H1 (cell line): ENCODE measurements at regions not wholly inside any gene's neighbourhood (a gene's known extent, or its start where the extent isn't known, plus 50 kb on each side); places are given as distances from the start of the nearest gene placed in this dataset.
A peak's percentile ranks its signal among the peaks of the same experiment; 100 is the strongest.

Experiments
- CTCF ChIA-PET: fragments of 300-600 bp; sonication (Branson Sonifier 250); formaldehyde crosslinking; loops from one replicate; lab custom pipeline; 2021; ENCODE audit not compliant: partially characterized antibody; lab: Charles Lee
- POLR2A ChIA-PET: fragments of 300-600 bp; sonication (Branson Sonifier 250); formaldehyde crosslinking; loops from one replicate; lab custom pipeline; 2021; ENCODE audit warnings: inconsistent platforms; ENCODE audit not compliant: partially characterized antibody; lab: Charles Lee
- DNase-seq, 2 experiments: peaks; one replicate each; pipeline versions ENCODE4 v3.0.0 to v3.0.0-alpha.2; 2010 to 2022; ENCODE audit warnings: low spot score in 2 of 2, low read depth in 1 of 2, mixed read lengths in 1 of 2
- FAIRE-seq: peaks from 2 replicates; lab custom pipeline; 2011; peaks lifted over from hg19 to GRCh38; lab: Jason Lieb, UNC
- H2AFZ ChIP-seq: 2 replicates; pipeline ENCODE4 v1.8.1; 2012; ENCODE audit warnings: low read length, inconsistent platforms
- H2AK5ac ChIP-seq: 2 replicates; pipeline ENCODE4 v1.6.1; 2013; ENCODE audit warnings: low read depth, low read length
- H2BK120ac ChIP-seq: replicated peaks from 2 replicates; pipeline ENCODE3; 2013; ENCODE audit warnings: low read depth, low read length, inconsistent platforms
- H2BK12ac ChIP-seq: 2 replicates; pipeline ENCODE4 v1.6.1; 2013; ENCODE audit warnings: low read depth, low read length
- H2BK15ac ChIP-seq: 2 replicates; pipeline ENCODE4 v1.6.1; 2013; ENCODE audit warnings: low read length
- H2BK20ac ChIP-seq: 2 replicates; pipeline ENCODE4 v1.6.1; 2013; ENCODE audit warnings: low read length
- H2BK5ac ChIP-seq: 2 replicates; pipeline ENCODE4 v1.6.1; 2013; ENCODE audit warnings: low read depth, low read length
- H3K14ac ChIP-seq: 2 replicates; pipeline ENCODE4 v1.6.1; 2013; ENCODE audit warnings: inconsistent platforms; ENCODE audit not compliant: insufficient read length
- H3K18ac ChIP-seq: 2 replicates; pipeline ENCODE4 v1.6.1; 2013; ENCODE audit warnings: low read length; ENCODE audit errors: extremely low read depth
- H3K23ac ChIP-seq: 2 replicates; pipeline ENCODE4 v1.6.1; 2013; ENCODE audit warnings: inconsistent platforms; ENCODE audit not compliant: insufficient read length
- H3K23me2 ChIP-seq: 2 replicates; pipeline ENCODE4 v1.6.1; 2013; ENCODE audit warnings: low read depth, low read length
- H3K27ac ChIP-seq: 2 replicates; pipeline ENCODE4 v1.6.1; 2011; ENCODE audit warnings: low read depth, low read length, inconsistent platforms
- H3K27me3 ChIP-seq, 4 experiments: replicated peaks in 1 of 4; 1 replicate in 1 of 4; 2 replicates in 3 of 4; pipeline versions ENCODE4 v1.6.1 to v1.8.1; 2011 to 2013; ENCODE audit warnings: low read length in 3 of 4, mild to moderate bottlenecking in 3 of 4, inconsistent platforms in 2 of 4, mixed read lengths in 2 of 4, moderate library complexity in 1 of 4; ENCODE audit not compliant: control insufficient read depth in 3 of 4, insufficient read depth in 3 of 4; ENCODE audit errors: extremely low read depth in 1 of 4
- H3K36me3 ChIP-seq, 4 experiments: 2 replicates each; pipeline versions ENCODE4 v1.6.1 to v1.8.1; 2011 to 2013; ENCODE audit warnings: mild to moderate bottlenecking in 4 of 4, low read length in 3 of 4, moderate library complexity in 2 of 4, control low read depth in 1 of 4, inconsistent platforms in 1 of 4; ENCODE audit not compliant: insufficient read depth in 4 of 4, control insufficient read depth in 2 of 4
- H3K4ac ChIP-seq: replicated peaks from 2 replicates; pipeline ENCODE3; 2013; ENCODE audit warnings: low read length, low read depth, mixed read lengths, inconsistent platforms; ENCODE audit not compliant: insufficient read length
- H3K4me1 ChIP-seq, 4 experiments: replicated peaks in 1 of 4; 1 replicate in 1 of 4; 2 replicates in 3 of 4; pipeline versions ENCODE4 v1.6.1 to v1.8.1; 2011 to 2013; ENCODE audit warnings: low read length in 3 of 4, inconsistent platforms in 2 of 4, mixed read lengths in 1 of 4; ENCODE audit not compliant: insufficient read depth in 4 of 4, control insufficient read depth in 3 of 4
- H3K4me2 ChIP-seq, 2 experiments: 2 replicates each; pipeline versions ENCODE4 v1.6.1 to v1.8.1; 2011 to 2013; ENCODE audit warnings: low read depth in 2 of 2, low read length in 2 of 2, control low read depth in 1 of 2, inconsistent platforms in 1 of 2, mild to moderate bottlenecking in 1 of 2; ENCODE audit not compliant: insufficient read depth in 1 of 2
- H3K4me3 ChIP-seq, 4 experiments: fragments of 200-600, 300-600 bp in 1 of 4; sonication (generic), shearing (Covaris generic), sonication (Bioruptor Twin) in 1 of 4; 2 replicates each; pipeline versions ENCODE4 v1.5.1 to v1.8.1; 2011 to 2016; ENCODE audit warnings: low read length in 4 of 4, low read depth in 3 of 4, control low read depth in 2 of 4, inconsistent platforms in 2 of 4, mild to moderate bottlenecking in 2 of 4, mixed read lengths in 1 of 4, moderate library complexity in 1 of 4; ENCODE audit not compliant: insufficient read depth in 2 of 4; ENCODE audit errors: extremely low read depth in 1 of 4
- H3K56ac ChIP-seq: replicated peaks from 2 replicates; pipeline ENCODE3; 2013; ENCODE audit warnings: low read depth, mild to moderate bottlenecking, mixed read lengths, low read length, inconsistent platforms; ENCODE audit not compliant: insufficient read length
- H3K79me1 ChIP-seq: 2 replicates; pipeline ENCODE4 v1.6.1; 2013; ENCODE audit warnings: low read depth, low read length, control low read depth
- H3K79me2 ChIP-seq, 2 experiments: 2 replicates each; pipeline versions ENCODE4 v1.6.1 to v1.8.1; 2012 to 2013; ENCODE audit warnings: low read length in 2 of 2, mild to moderate bottlenecking in 2 of 2, inconsistent platforms in 1 of 2; ENCODE audit not compliant: insufficient read depth in 2 of 2, control insufficient read depth in 1 of 2
- H3K9ac ChIP-seq, 4 experiments: replicated peaks in 1 of 4; 1 replicate in 1 of 4; 2 replicates in 3 of 4; pipeline versions ENCODE4 v1.6.1 to v1.8.1; 2011 to 2013; ENCODE audit warnings: low read depth in 3 of 4, low read length in 3 of 4, control low read depth in 2 of 4, mild to moderate bottlenecking in 2 of 4, moderate library complexity in 2 of 4, inconsistent platforms in 1 of 4; ENCODE audit errors: extremely low read depth in 1 of 4
- H3K9me3 ChIP-seq, 2 experiments: 2 replicates each; pipeline versions ENCODE4 v1.6.1 to v1.8.1; 2012 to 2013; ENCODE audit warnings: mild to moderate bottlenecking in 2 of 2, moderate library complexity in 2 of 2, control low read depth in 1 of 2, inconsistent platforms in 1 of 2, low read depth in 1 of 2, low read length in 1 of 2, mixed read lengths in 1 of 2; ENCODE audit not compliant: insufficient read depth in 2 of 2
- H4K20me1 ChIP-seq, 2 experiments: replicated peaks in 1 of 2; 2 replicates each; pipeline versions ENCODE3 to v1.8.1; 2011 to 2013; ENCODE audit warnings: inconsistent platforms in 2 of 2, low read length in 2 of 2, mild to moderate bottlenecking in 1 of 2; ENCODE audit not compliant: insufficient read depth in 2 of 2, control insufficient read depth in 1 of 2
- H4K5ac ChIP-seq: 2 replicates; pipeline ENCODE4 v1.6.1; 2013; ENCODE audit warnings: low read length, low read depth, mixed read lengths, inconsistent platforms; ENCODE audit not compliant: insufficient read length
- H4K8ac ChIP-seq: 2 replicates; pipeline ENCODE4 v1.8.0; 2013; ENCODE audit warnings: mild to moderate bottlenecking, moderate library complexity, low read length, inconsistent platforms; ENCODE audit not compliant: insufficient read depth; ENCODE audit errors: extremely low read depth
- H4K91ac ChIP-seq: replicated peaks from 2 replicates; pipeline ENCODE3; 2013; ENCODE audit warnings: low read length, mixed read lengths, inconsistent platforms; ENCODE audit not compliant: insufficient read length
- BACH1 ChIP-seq: IDR thresholded peaks from 2 replicates; pipeline ENCODE4 v1.6.1; 2012; ENCODE audit warnings: low read length, improper control_type of control experiment
- CHD1 ChIP-seq: IDR thresholded peaks from 2 replicates; pipeline ENCODE4 v1.6.1; 2012; ENCODE audit warnings: low read depth, low read length, improper control_type of control experiment
- CHD2 ChIP-seq: IDR thresholded peaks from 2 replicates; pipeline ENCODE4 v1.6.1; 2012; ENCODE audit warnings: low read length, improper control_type of control experiment
- FOSL1 ChIP-seq: IDR thresholded peaks from 2 replicates; pipeline ENCODE4 v1.6.1; 2011; ENCODE audit warnings: mild to moderate bottlenecking, low read depth, low read length, moderate library complexity; ENCODE audit not compliant: insufficient read depth
- KDM4A ChIP-seq: IDR thresholded peaks from one replicate; pipeline ENCODE4 v1.7.1; 2012; ENCODE audit warnings: low read depth, mild to moderate bottlenecking, moderate library complexity, low read length, inconsistent platforms; ENCODE audit not compliant: severe bottlenecking
- MAFK ChIP-seq: IDR thresholded peaks from 2 replicates; pipeline ENCODE4 v1.6.1; 2012; ENCODE audit warnings: low read depth, mild to moderate bottlenecking, improper control_type of control experiment, low read length
- SIX5 ChIP-seq: IDR thresholded peaks from 2 replicates; pipeline ENCODE4 v1.6.1; 2011; ENCODE audit warnings: mild to moderate bottlenecking, low read depth, low read length
- TAF1 ChIP-seq: IDR thresholded peaks from 2 replicates; pipeline ENCODE4 v1.6.1; 2011; ENCODE audit warnings: mild to moderate bottlenecking, low read depth, low read length
- WGBS, 2 experiments: shearing (Covaris generic) in 1 of 2; methylation state at CpG; one replicate each; pipeline versions ENCODE4 v1.1.6 to v1.1.7; 2013 to 2015; ENCODE audit warnings: low lambda C conversion rate in 2 of 2, mixed read lengths in 2 of 2, inconsistent platforms in 1 of 2, low coverage in 1 of 2, missing lambda C conversion rate in 1 of 2; ENCODE audit not compliant: insufficient replicate concordance in 2 of 2, insufficient coverage in 1 of 2, insufficient read length in 1 of 2; ENCODE audit errors: extremely low coverage in 1 of 2, missing lambda C conversion rate in 1 of 2; 5-methylcytosine and 5-hydroxymethylcytosine counted together

DNA sequence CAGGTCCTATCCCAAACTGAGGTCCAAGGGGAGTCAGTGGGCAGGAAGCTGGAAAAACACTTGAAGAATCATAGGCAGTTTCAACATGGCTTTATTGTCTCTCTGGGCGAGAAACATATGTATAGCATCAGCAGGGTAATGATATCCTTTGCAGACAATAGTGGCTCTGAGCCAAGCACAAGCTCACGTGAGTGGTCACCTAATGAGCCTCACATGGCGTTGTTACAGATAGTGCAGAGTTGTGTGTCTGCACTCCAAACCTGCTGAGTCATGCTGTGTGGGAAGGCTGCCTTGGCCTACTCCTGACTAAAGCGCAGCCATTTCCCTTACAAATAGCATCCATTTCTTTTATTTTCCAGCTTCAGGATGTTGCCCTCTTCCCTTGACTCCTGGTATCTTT lies 105.2 kb upstream of the SYT1 start:
- H2AFZ ChIP-seq: peak overlapping the region; percentile 76; the same call in 1 of the 2 replicates
- H2BK120ac ChIP-seq: no peak overlapping the region
- H3K4me3 ChIP-seq: no peak overlapping the region
- no peaks in the 10 kb centered on the region for H3K4me1 ChIP-seq
- H3K23me2 ChIP-seq: no peaks in the 10 kb centered on the region
- H3K27me3 ChIP-seq: no peaks in the 10 kb centered on the region
- H3K4me2 ChIP-seq: no peak overlapping the region
- H3K79me1 ChIP-seq: no peaks in the 10 kb centered on the region
- no peak overlapping the region; a peak in 1 of 7 replicates for H3K9ac ChIP-seq
- POLR2A ChIA-PET: no interaction called here
- no peak overlapping the region for H3K27ac ChIP-seq
- no peak overlapping the region for H2BK20ac ChIP-seq
- no peak overlapping the region for H4K91ac ChIP-seq
- no peak overlapping the region for H3K23ac ChIP-seq
- 87% methylated on average over 4 of the region's 4 CpGs; no CpG with 5 or more reads in 1 of the 2 experiments for WGBS, 2 experiments
- no peak overlapping the region for H3K14ac ChIP-seq
- H2AK5ac ChIP-seq: no peak overlapping the region
- DNase-seq (no peak), FAIRE-seq (no peak)
- no peaks in the 10 kb centered on the region for H3K79me2 ChIP-seq
- no peak overlapping the region for H3K4ac ChIP-seq
- no peak overlapping the region for H2BK12ac ChIP-seq
- H3K9me3 ChIP-seq: peaks cover 4 to 5% of the 10 kb centered on the region in 2 experiments
- no peak overlapping the region for H3K56ac ChIP-seq
- H4K5ac ChIP-seq: no peak overlapping the region
- no peak overlapping the region for H3K18ac ChIP-seq
- no peak overlapping the region for H4K8ac ChIP-seq
- H3K36me3 ChIP-seq: no peaks in the 10 kb centered on the region
- H2BK5ac ChIP-seq: peak overlapping the region; percentile 10; the same call in 1 of the 2 replicates
- no peak overlapping the region for H2BK15ac ChIP-seq
- TF ChIP-seq TAF1 (no peak), BACH1 (peak; percentile 73; the same call in 1 of the 2 replicates), CHD2 (no peak), MAFK (0 out of 2 replicates have a peak, but pooled peaks have one; percentile 27), SIX5 (no peak), KDM4A (no peak), FOSL1 (no peak), CHD1 (no peak)
- H4K20me1 ChIP-seq: no peaks in the 10 kb centered on the region
- CTCF ChIA-PET: no interaction called here
